ENCODE measurements at regions not wholly inside any gene's neighbourhood (a gene's known extent, or its start where the extent isn't known, plus 50 kb on each side); places are given as distances from the start of the nearest gene placed in this dataset.

- Mint-ChIP-seq H3K27ac (no peak overlapping the region), H3K4me3 (no peak overlapping the region), H3K9me3 (peaks cover 0 to 14% (median 4%) of the 10 kb centered on the region in 9 donors), H3K27me3 (peaks cover 0 to 3% (median 0%) of the 10 kb centered on the region in 5 donors), H3K36me3 (no peaks in the 10 kb centered on the region), H3K4me1 (no peaks in the 10 kb centered on the region)
- ATAC-seq (no peak), DNase-seq (no peak)
- POLR2A ChIA-PET = no interaction called here
Observed at GRCh38 chr13:106234636-106235035, 300.8 kb downstream of the EFNB2 start.

- H3K27me3 Mint-ChIP-seq = peaks cover 0 to 3% (median 0%) of the 10 kb centered on the region in 5 donors
- POLR2A ChIA-PET = no interaction called here
- H3K36me3 Mint-ChIP-seq = no peaks in the 10 kb centered on the region
- H3K4me1 Mint-ChIP-seq = no peaks in the 10 kb centered on the region
- H3K9me3 Mint-ChIP-seq = peaks cover 0 to 14% (median 4%) of the 10 kb centered on the region in 9 donors
- ATAC-seq (no peak), DNase-seq (no peak)
- no peak overlapping the region for H3K4me3 Mint-ChIP-seq
- H3K27ac Mint-ChIP-seq = no peak overlapping the region
Observed at GRCh38 chr13:106233134-106233735, 302.2 kb downstream of the EFNB2 start.

- no peaks in the 10 kb centered on the region for H3K36me3 Mint-ChIP-seq
- H3K27ac Mint-ChIP-seq = no peak overlapping the region
- no peaks in the 10 kb centered on the region for H3K4me1 Mint-ChIP-seq
- POLR2A ChIA-PET = no interaction called here
- H3K9me3 Mint-ChIP-seq = peaks cover 0 to 14% (median 4%) of the 10 kb centered on the region in 9 donors
- peaks cover 0 to 3% (median 0%) of the 10 kb centered on the region in 5 donors for H3K27me3 Mint-ChIP-seq
- no peak for DNase-seq
- ATAC-seq = no peak
- H3K4me3 Mint-ChIP-seq = no peak overlapping the region
Observed at GRCh38 chr13:106232681-106233080, 302.8 kb downstream of the EFNB2 start.

- Mint-ChIP-seq H3K27ac (no peak overlapping the region), H3K4me3 (no peak overlapping the region), H3K9me3 (peaks cover 0 to 14% (median 4%) of the 10 kb centered on the region in 9 donors), H3K4me1 (no peaks in the 10 kb centered on the region), H3K36me3 (no peaks in the 10 kb centered on the region), H3K27me3 (no peaks in the 10 kb centered on the region)
- DNase-seq = no peak
- ATAC-seq = no peak
- POLR2A ChIA-PET = no interaction called here
Observed at GRCh38 chr13:106230450-106230849, 305.0 kb downstream of the EFNB2 start.

- DNase-seq (no peak), ATAC-seq (no peak)
- POLR2A ChIA-PET = no interaction called here
- no peak overlapping the region for H3K4me3 Mint-ChIP-seq
- H3K27me3 Mint-ChIP-seq = no peaks in the 10 kb centered on the region
- no peak overlapping the region for H3K27ac Mint-ChIP-seq
- no peaks in the 10 kb centered on the region for H3K4me1 Mint-ChIP-seq
- H3K9me3 Mint-ChIP-seq = peaks cover 0 to 5% (median 0%) of the 10 kb centered on the region in 9 donors
- no peaks in the 10 kb centered on the region for H3K36me3 Mint-ChIP-seq
Observed at GRCh38 chr13:106225126-106225525, 310.3 kb downstream of the EFNB2 start.

GRCh38 chr13:106220211-106220610 lies 315.3 kb downstream of the EFNB2 start:
- Mint-ChIP-seq H3K27ac (no peak overlapping the region), H3K27me3 (no peaks in the 10 kb centered on the region), H3K4me3 (no peak overlapping the region), H3K9me3 (peaks cover 0 to 4% (median 0%) of the 10 kb centered on the region in 9 donors), H3K36me3 (no peaks in the 10 kb centered on the region), H3K4me1 (no peaks in the 10 kb centered on the region)
- DNase-seq (no peak), ATAC-seq (no peak)
- POLR2A ChIA-PET = no interaction called here

- peaks cover 0 to 5% (median 0%) of the 10 kb centered on the region in 9 donors for H3K9me3 Mint-ChIP-seq
- DNase-seq = no peak
- POLR2A ChIA-PET = no interaction called here
- H3K4me1 Mint-ChIP-seq = no peaks in the 10 kb centered on the region
- no peak for ATAC-seq
- H3K36me3 Mint-ChIP-seq = no peaks in the 10 kb centered on the region
- H3K4me3 Mint-ChIP-seq = no peak overlapping the region
- H3K27me3 Mint-ChIP-seq = peaks cover 0 to 19% (median 0%) of the 10 kb centered on the region in 5 donors
- H3K27ac Mint-ChIP-seq = no peak overlapping the region
Observed at GRCh38 chr13:106213028-106213757, 322.3 kb downstream of the EFNB2 start.

DNA sequence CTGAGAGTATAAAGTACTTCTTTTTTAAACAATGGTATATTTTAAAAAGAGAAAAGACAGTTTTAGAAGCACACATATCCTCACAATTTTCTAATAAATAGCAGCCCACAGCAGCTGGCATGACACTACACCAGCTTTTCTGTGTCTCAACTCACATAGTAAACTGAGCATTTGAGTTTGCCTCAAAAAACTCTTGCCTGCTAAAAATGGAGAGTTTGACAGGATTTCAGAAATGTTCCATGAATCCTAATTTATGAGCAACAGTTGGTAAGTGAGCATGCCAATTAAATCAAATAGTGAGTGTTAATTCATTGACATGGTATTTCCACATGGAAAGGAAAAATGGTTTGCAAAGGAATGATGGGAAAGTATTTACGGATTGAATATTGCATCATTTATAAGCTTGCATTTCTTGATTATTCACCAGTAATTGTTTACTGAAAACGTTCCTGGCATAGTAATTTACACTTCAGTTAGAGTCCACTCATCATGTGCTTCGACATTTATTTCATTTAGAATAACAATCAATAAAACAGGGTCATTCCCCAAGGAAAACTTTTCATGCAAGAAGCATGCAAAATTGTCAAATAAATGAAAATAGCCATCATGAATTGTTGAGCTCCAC lies 323.0 kb downstream of the EFNB2 start:
- POLR2A ChIA-PET = no interaction called here
- DNase-seq = no peak

GRCh38 chr13:106210324-106210723 lies 325.1 kb downstream of the EFNB2 start:
- H3K27me3 Mint-ChIP-seq = peaks cover 0 to 19% (median 0%) of the 10 kb centered on the region in 5 donors
- POLR2A ChIA-PET = no interaction called here
- no peak for ATAC-seq

More for the DNA sequence above, 323.0 kb downstream of the EFNB2 start:
- H3K9me3 Mint-ChIP-seq = peaks cover 0 to 5% (median 0%) of the 10 kb centered on the region in 9 donors
- H3K36me3 Mint-ChIP-seq = no peaks in the 10 kb centered on the region
- no peak overlapping the region for H3K27ac Mint-ChIP-seq
- H3K4me1 Mint-ChIP-seq = no peaks in the 10 kb centered on the region
- no peak for ATAC-seq
- H3K27me3 Mint-ChIP-seq = peaks cover 0 to 19% (median 0%) of the 10 kb centered on the region in 5 donors
- H3K4me3 Mint-ChIP-seq = no peak overlapping the region

GRCh38 chr13:106205871-106206270 lies 329.6 kb downstream of the EFNB2 start:
- no peak for DNase-seq
- H3K36me3 Mint-ChIP-seq = no peaks in the 10 kb centered on the region
- POLR2A ChIA-PET = no interaction called here
- H3K4me1 Mint-ChIP-seq = no peaks in the 10 kb centered on the region
- H3K9me3 Mint-ChIP-seq = peaks cover 0 to 11% (median 0%) of the 10 kb centered on the region in 9 donors
- H3K27ac Mint-ChIP-seq = no peak overlapping the region
- ATAC-seq = no peak
- peaks cover 0 to 17% (median 0%) of the 10 kb centered on the region in 5 donors for H3K27me3 Mint-ChIP-seq
- H3K4me3 Mint-ChIP-seq = no peak overlapping the region

More at GRCh38 chr13:106210324-106210723, 325.1 kb downstream of the EFNB2 start:
- Mint-ChIP-seq H3K36me3 (no peaks in the 10 kb centered on the region), H3K4me1 (no peaks in the 10 kb centered on the region), H3K27ac (no peak overlapping the region), H3K9me3 (peaks cover 0 to 7% (median 0%) of the 10 kb centered on the region in 9 donors), H3K4me3 (no peak overlapping the region)
- no peak for DNase-seq

GRCh38 chr13:106197496-106197895 lies 338.0 kb downstream of the EFNB2 start:
- POLR2A ChIA-PET = no interaction called here
- ATAC-seq (no peak), DNase-seq (no peak)
- Mint-ChIP-seq H3K27ac (no peak overlapping the region), H3K4me1 (no peaks in the 10 kb centered on the region), H3K9me3 (peaks cover 0 to 5% (median 0%) of the 10 kb centered on the region in 9 donors), H3K27me3 (peaks cover 0 to 9% (median 1%) of the 10 kb centered on the region in 5 donors), H3K4me3 (no peak overlapping the region), H3K36me3 (no peaks in the 10 kb centered on the region)

DNA sequence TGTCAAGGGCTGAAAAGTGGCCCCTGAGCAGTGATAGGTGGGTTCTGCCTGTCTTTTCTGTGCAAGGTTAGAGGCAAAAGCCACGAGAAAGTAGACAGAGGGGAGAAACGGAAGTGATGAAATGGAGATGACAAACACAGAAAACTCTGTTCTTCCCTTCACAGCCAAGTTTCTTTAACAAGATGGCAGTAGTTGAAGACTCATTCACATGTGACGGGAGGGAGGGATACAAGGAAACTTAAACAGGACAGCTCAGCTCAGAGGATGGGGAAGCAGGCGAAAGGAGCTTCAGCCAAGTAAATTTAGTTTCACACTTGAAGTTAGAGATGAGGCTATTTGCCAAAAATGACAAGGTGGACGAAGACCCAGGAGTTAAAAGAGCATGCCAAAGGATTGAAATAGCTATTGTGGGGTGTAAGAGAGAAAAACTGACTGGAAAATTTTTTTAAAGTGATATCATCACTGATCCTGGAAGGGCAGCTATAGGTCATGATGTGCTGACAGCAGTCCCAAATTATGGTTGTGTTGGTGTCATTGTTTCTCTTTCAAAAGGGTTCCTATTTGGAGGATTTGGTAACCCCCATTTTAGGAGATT lies 347.9 kb downstream of the EFNB2 start:
- Mint-ChIP-seq H3K36me3 (no peaks in the 10 kb centered on the region), H3K4me3 (no peak overlapping the region), H3K27ac (no peak overlapping the region), H3K27me3 (peaks cover 0 to 16% (median 8%) of the 10 kb centered on the region in 5 donors), H3K9me3 (peaks cover 0 to 25% (median 0%) of the 10 kb centered on the region in 9 donors), H3K4me1 (no peaks in the 10 kb centered on the region)
- POLR2A ChIA-PET = no interaction called here
- no peak for ATAC-seq
- DNase-seq = no peak

GRCh38 chr13:106187101-106187500 lies 348.4 kb downstream of the EFNB2 start:
- no peak overlapping the region for H3K27ac Mint-ChIP-seq
- peaks cover 0 to 20% (median 0%) of the 10 kb centered on the region in 9 donors for H3K9me3 Mint-ChIP-seq
- H3K4me1 Mint-ChIP-seq = no peaks in the 10 kb centered on the region
- H3K27me3 Mint-ChIP-seq = peaks cover 0 to 16% (median 8%) of the 10 kb centered on the region in 5 donors
- DNase-seq = no peak
- POLR2A ChIA-PET = no interaction called here
- no peak for ATAC-seq
- H3K4me3 Mint-ChIP-seq = no peak overlapping the region
- no peaks in the 10 kb centered on the region for H3K36me3 Mint-ChIP-seq

Data from naive thymus-derived CD8-positive, alpha-beta T cell (primary cell).